GM04504 (cell line): ENCODE measurements at regions not wholly inside any gene's neighbourhood (a gene's known extent, or its start where the extent isn't known, plus 50 kb on each side); places are given as distances from the start of the nearest gene placed in this dataset.

Experiments
- DNase-seq: peaks from one replicate; pipeline ENCODE4 v3.0.0-alpha.2; 2012; ENCODE audit warnings: low read depth

DNA sequence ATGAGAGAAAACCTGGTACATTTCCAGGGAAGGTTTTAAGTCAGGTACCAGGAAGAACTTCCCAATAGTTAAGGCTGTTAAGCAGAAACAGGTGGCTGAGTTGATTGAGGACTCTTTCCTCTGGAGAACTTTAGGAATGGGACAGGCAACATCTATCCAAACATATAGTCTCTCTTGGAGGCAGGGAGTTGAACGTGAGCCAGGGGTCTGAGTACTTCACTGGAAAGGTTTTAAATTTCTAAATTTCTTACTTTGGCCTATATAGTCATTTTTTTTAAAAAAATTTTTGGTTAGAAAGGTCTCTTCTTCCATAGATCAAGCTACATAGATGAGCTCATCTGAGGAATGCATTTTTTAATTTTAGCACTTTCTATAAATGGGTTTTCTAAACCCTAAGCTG, 261.4 kb upstream of the TCF4 start:
- DNase-seq = no peak

DNA sequence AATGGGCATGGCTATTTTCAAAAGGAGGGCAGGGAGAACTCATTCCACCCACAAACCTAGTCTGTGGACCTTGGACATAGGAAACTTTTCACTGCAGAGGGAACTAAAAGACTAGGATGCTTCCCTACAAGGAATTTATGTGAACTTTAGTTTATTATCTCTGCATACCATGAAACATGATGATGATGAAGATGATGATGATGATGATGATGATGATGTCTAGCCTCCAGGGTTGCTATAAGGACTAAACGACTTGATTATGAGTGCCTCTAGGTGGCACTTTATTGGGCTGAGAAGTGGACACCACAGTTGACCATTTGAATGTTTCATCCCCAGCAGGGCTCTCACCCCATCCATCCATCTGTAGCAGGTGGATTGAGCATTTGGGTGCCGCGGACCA, 260.0 kb upstream of the TCF4 start:
- no peak for DNase-seq

- no peak for DNase-seq
Observed at GRCh38 chr18:55845221-55845620, 257.2 kb upstream of the TCF4 start.

DNA sequence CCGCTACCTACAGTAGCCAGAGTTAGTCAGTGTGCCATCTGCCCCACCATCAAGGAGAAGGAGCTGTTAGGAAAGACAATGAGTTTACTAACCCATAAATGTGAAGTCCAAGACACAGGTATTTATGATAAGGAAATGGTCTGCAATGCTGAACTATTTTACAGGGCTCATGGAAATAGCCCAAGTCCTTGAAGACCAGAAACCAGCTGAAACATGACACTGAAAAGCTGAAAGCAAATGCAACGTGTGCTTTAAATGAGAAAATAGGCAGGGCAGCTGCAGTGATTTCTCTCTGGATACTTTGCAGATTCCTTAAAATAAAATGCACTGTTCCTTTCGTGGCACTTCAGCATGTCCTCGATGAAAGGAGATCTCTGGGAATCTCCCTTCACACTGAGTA, 256.4 kb upstream of the TCF4 start:
- DNase-seq = no peak

DNA sequence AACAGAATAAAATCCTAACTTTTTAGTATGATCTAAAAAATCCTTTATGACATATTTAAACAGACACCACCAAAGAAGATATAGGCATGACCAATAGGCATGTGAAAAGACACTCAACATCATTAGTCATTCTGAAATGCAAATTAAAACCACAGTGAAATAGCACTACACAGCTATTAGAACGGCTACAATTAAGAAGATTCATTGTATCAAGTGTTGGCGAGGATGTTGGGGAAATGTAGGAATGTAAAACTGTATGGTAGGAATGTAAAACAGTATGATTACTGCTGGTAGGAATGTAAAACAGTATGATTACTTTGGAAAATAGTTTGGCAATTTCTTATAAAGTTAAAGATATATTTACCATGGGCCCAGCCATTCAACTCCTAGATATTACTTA, 253.3 kb upstream of the TCF4 start:
- no peak for DNase-seq

- no peak for DNase-seq
Observed at GRCh38 chr18:55840601-55841170, 252.7 kb upstream of the TCF4 start.

DNA sequence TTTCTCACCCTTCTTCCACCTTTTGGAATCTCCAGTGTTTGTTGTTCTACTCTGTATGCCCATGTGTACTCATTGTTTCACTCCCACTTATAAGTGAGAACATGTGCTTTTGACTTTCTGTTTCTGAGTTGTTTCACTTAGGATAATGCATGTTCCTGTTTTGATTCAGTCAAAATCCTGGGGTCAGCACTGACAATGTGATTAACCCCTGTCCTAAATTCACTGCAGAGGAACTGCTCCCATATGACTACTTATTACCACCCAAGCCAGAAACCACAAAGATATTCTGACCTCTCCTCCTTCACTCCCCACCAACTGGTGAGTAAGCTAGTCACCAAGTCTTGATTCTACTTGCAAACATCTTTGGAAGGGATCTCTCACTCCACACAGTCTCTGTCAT, 251.4 kb upstream of the TCF4 start:
- peak; percentile 57 for DNase-seq

GRCh38 chr18:55838841-55839240, 250.8 kb upstream of the TCF4 start:
- DNase-seq = no peak

- no peak for DNase-seq
Observed at GRCh38 chr18:55838319-55838718, 250.3 kb upstream of the TCF4 start.

DNA sequence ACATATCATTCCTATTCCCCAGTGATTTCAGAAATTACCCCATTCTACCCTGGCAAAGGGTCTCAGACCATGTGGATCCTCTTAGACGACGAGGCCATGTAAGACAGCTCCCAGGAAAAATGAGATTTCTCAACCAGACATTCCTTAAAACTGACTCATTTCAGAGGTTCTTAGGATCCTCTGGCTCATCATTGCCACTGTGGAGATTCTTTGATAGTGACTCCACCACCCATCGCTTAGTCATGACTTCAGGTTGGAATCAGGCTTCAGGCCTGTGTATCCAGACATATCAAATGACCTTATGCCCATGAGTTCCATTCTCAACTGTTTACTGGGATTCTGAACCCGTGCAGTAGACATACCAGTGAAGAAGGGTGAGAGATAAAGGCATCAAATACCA, 245.6 kb upstream of the TCF4 start:
- DNase-seq = peak; percentile 93

DNA sequence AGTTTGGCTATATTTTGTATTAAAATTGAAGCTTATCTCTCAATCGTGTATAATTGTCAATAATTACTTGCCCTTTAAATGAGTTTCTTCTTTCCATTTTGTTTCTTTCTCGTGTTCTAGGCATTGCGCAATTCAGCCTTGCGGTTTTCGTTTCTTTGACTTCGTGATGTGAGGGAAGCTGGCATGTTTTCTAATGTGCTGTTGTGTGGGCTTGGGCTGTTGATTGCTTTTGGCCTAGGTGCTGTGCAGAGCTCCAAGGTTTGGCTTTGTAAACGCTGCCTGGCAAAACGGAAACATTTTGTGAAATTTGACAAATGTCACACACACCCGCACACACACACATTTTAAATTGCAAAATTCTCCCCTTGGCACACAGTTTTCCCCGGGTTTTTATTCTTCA, 242.6 kb upstream of the TCF4 start:
- DNase-seq = peak; percentile 42

DNA sequence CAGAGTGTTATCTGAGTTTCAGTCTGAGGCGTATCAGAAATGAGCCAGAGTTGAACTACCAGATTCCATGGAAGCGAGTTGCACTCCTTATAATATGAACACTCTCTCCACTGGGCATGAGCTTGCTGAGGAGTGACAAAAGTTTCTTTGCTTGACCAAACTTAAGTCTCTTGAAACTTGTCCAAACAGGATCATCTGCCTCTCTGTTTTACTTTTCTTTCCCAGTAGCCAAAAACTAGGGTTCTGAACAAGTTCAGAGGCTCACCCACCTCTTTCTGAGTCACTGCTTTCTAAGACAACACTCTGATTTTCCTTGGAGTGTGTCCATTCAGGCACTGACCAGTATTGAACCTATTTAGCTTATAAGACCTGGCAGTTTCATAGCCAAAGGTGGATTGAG, 233.2 kb upstream of the TCF4 start:
- DNase-seq = no peak

DNA sequence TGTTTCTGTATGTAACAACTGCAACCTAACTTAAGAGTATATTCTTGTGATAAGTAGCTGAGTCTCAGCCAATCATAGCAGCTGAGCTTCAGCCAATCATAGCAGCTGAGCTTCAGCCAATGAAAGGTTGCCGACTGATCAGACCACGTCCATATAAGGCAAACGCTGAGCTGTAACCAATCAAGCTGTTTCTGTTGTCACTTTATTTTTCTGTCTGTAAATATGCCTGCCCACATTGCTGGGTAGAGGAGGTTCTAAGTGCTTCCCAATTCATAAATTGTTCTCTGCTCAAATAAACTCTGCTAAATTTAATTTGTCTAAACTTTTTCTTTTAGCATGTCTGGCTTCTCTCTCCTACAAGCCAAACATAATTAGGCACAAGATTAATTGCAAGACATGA, 231.5 kb upstream of the TCF4 start:
- no peak for DNase-seq

- DNase-seq = no peak
Observed at GRCh38 chr18:55818284-55818683, 230.3 kb upstream of the TCF4 start.

DNA sequence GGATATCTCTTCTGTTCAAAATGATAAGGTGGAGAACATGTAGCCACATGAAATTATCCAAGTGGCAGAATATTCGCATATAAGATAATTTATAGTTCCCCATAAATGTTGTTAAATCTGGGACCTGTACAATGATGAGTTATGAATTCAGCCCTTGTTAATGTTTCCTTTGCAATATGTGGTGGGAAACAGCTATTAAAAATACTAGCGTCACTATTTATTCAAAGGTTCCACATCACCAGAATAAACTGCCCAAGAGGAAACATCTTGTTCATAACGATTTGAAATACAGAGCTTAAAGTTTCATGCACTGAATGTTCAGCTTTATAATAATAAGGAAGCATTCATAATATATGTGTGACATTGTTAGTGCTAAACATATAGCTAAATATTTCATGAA, 223.9 kb upstream of the TCF4 start:
- no peak for DNase-seq

DNA sequence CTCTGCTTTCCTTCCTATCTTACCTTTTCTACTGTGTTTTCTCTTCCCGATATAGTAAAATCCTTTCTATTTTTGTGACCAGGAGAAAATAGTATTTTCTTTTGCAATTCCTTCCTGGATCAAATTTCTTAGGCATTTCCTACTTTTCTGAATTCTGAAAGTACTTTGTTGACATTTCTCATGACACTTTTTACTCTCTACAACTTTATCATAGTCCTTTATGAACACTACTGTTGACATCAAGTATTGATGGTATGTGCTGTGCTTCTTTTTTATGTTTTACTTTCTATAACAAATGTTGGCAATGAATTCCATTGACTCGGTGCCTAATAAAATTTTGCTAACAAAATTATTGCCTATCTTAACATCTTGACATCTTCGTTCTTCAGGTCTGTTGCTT, 217.7 kb upstream of the TCF4 start:
- DNase-seq = no peak

DNA sequence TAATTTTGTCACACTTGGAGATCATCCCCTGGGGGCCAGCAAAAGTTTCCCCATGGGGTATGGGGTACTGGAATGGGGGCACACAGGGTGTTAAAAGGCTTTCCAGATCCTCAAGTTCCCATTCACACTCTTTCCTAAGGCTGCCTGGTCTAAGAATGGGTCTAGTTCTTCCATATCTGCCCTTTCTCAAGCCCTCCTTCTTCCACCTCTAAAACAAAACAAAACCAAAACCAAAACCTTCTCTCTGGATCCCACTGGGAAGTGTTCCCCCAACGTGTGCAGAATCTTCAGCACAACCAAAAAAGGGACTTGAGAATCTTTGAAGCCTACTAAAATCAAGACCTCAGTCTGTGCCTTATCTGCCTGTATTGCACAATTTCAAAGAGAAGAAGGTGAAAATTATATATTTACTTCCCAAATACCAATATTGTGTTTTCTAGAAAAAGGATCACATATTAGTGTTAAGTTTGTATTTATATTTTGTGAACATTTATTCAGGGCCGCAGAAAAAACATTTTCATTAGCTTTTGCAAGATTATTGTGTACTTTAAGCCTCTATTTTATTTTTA, 207.2 kb upstream of the TCF4 start:
- no peak for DNase-seq

- no peak for DNase-seq
Observed at GRCh38 chr18:55794288-55795052, 206.5 kb upstream of the TCF4 start.

- DNase-seq = peak; percentile 59
Observed at GRCh38 chr18:55790296-55790695, 202.3 kb upstream of the TCF4 start.

- no peak for DNase-seq
Observed at GRCh38 chr18:55787536-55788073, 199.6 kb upstream of the TCF4 start.

- DNase-seq = no peak
Observed at GRCh38 chr18:55786651-55787272, 198.8 kb upstream of the TCF4 start.

DNA sequence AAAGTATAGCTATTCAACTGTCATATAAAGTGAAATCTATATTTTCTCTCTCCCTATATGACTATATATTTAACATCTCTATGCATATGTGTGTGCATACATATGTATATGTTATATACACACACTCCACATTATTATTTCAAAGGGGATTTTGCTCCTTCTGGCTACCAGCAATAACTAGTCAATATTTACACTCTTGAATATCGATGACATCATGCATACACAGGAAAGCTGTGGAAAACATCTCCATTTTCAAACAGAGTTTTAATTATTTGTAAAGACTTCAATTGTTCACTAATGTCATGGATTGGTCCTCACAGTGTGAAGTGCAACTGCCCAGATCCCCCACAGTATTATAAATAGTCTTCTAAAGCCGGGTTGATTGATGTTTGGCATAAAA, 195.9 kb upstream of the TCF4 start:
- DNase-seq = no peak

DNA sequence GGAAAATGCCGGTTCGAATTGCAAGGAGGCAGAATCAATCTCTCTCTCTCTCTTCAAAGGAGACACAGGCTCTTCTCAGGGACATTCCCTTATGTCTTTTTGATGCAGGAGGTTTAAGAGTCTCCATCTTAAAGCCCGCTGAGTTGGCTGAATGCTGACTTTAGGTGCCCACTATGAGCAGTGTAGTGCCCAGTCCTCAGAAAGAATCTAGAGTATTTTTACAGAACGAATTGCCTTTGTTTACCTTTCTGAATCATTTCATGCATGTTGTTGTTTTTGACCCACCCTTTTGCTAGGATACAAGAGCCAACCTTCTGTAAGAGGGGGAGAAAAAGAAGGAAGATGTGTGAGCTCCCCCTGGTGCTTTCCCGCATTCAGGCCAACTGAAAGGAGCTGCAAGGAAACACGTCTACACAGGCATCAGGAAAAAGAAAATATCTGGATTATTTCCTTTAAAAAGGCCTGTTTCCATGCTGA, 193.5 kb upstream of the TCF4 start:
- DNase-seq = no peak
